ENCODE measurements at regions not wholly inside any gene's neighbourhood (a gene's known extent, or its start where the extent isn't known, plus 50 kb on each side); places are given as distances from the start of the nearest gene placed in this dataset.

GRCh38 chr11:134487696-134488095, 75.7 kb upstream of the B3GAT1 start:
- no peak for TF ChIP-seq CTCF (IDR thresholded peaks at IDR 0.05; ENCODE audit: insufficient read depth, low read length, poor library complexity, severe bottlenecking)
- Histone ChIP-seq H3K27me3 (replicated peaks; ENCODE audit: control insufficient read depth, insufficient read depth, low read length) (no peaks in the 10 kb centered on the region; the same call in none of the 2 replicates), H3K36me3 (ENCODE audit: control insufficient read depth, insufficient read depth, low read length) (no peaks in the 10 kb centered on the region), H3K4me3 (replicated peaks; ENCODE audit: low read depth, low read length) (no peak overlapping the region)
- DNase-seq (ENCODE audit: extremely low read depth, insufficient read length): no peak

- Histone ChIP-seq H3K27me3 (replicated peaks; ENCODE audit: control insufficient read depth, insufficient read depth, low read length) (no peaks in the 10 kb centered on the region; the same call in none of the 2 replicates), H3K4me3 (replicated peaks; ENCODE audit: low read depth, low read length) (no peak overlapping the region), H3K36me3 (ENCODE audit: control insufficient read depth, insufficient read depth, low read length) (no peaks in the 10 kb centered on the region)
- no peak for TF ChIP-seq CTCF (IDR thresholded peaks at IDR 0.05; ENCODE audit: insufficient read depth, low read length, poor library complexity, severe bottlenecking)
- no peak for DNase-seq (ENCODE audit: extremely low read depth, insufficient read length)
Measured at GRCh38 chr11:134486704-134487103, 74.7 kb upstream of the B3GAT1 start.

GRCh38 chr11:134486106-134486505, 74.1 kb upstream of the B3GAT1 start:
- H3K27me3 ChIP-seq (replicated peaks; ENCODE audit: control insufficient read depth, insufficient read depth, low read length): no peaks in the 10 kb centered on the region; the same call in none of the 2 replicates
- no peak for TF ChIP-seq CTCF (IDR thresholded peaks at IDR 0.05; ENCODE audit: insufficient read depth, low read length, poor library complexity, severe bottlenecking)

GRCh38 chr11:134485316-134485715, 73.3 kb upstream of the B3GAT1 start:
- Histone ChIP-seq H3K27me3 (replicated peaks; ENCODE audit: control insufficient read depth, insufficient read depth, low read length) (no peaks in the 10 kb centered on the region; the same call in none of the 2 replicates), H3K4me3 (replicated peaks; ENCODE audit: low read depth, low read length) (no peak overlapping the region), H3K36me3 (ENCODE audit: control insufficient read depth, insufficient read depth, low read length) (no peaks in the 10 kb centered on the region)
- TF ChIP-seq CTCF (IDR thresholded peaks at IDR 0.05; ENCODE audit: insufficient read depth, low read length, poor library complexity, severe bottlenecking): no peak
- DNase-seq (ENCODE audit: extremely low read depth, insufficient read length): no peak

More at GRCh38 chr11:134486106-134486505, 74.1 kb upstream of the B3GAT1 start:
- no peak for DNase-seq (ENCODE audit: extremely low read depth, insufficient read length)
- no peak overlapping the region for H3K4me3 ChIP-seq (replicated peaks; ENCODE audit: low read depth, low read length)
- no peaks in the 10 kb centered on the region for H3K36me3 ChIP-seq (ENCODE audit: control insufficient read depth, insufficient read depth, low read length)

GRCh38 chr11:134483857-134484256, 71.8 kb upstream of the B3GAT1 start:
- Histone ChIP-seq H3K36me3 (ENCODE audit: control insufficient read depth, insufficient read depth, low read length) (no peaks in the 10 kb centered on the region), H3K4me3 (replicated peaks; ENCODE audit: low read depth, low read length) (no peak overlapping the region), H3K27me3 (replicated peaks; ENCODE audit: control insufficient read depth, insufficient read depth, low read length) (no peaks in the 10 kb centered on the region; the same call in none of the 2 replicates)
- no peak for DNase-seq (ENCODE audit: extremely low read depth, insufficient read length)
- TF ChIP-seq CTCF (IDR thresholded peaks at IDR 0.05; ENCODE audit: insufficient read depth, low read length, poor library complexity, severe bottlenecking): no peak

GRCh38 chr11:134483291-134483690, 71.2 kb upstream of the B3GAT1 start:
- no peak for DNase-seq (ENCODE audit: extremely low read depth, insufficient read length)
- H3K27me3 ChIP-seq (replicated peaks; ENCODE audit: control insufficient read depth, insufficient read depth, low read length): no peaks in the 10 kb centered on the region; the same call in none of the 2 replicates
- H3K36me3 ChIP-seq (ENCODE audit: control insufficient read depth, insufficient read depth, low read length): no peaks in the 10 kb centered on the region
- H3K4me3 ChIP-seq (replicated peaks; ENCODE audit: low read depth, low read length): no peak overlapping the region
- TF ChIP-seq CTCF (IDR thresholded peaks at IDR 0.05; ENCODE audit: insufficient read depth, low read length, poor library complexity, severe bottlenecking): no peak
